IMR-90 (cell line): ENCODE measurements at regions not wholly inside any gene's neighbourhood (a gene's known extent, or its start where the extent isn't known, plus 50 kb on each side); places are given as distances from the start of the nearest gene placed in this dataset.

Experiments used
- BHLHE40 ChIP-seq: fragments of 150-350 bp; IDR thresholded peaks from 2 replicates; pipeline ENCODE4 v1.6.1; 2016; ENCODE audit warnings: mild to moderate bottlenecking, low read depth, low read length
- CEBPB ChIP-seq: IDR thresholded peaks from 2 replicates; pipeline ENCODE4 v1.6.1; 2012; ENCODE audit warnings: low read depth, low read length, improper control_type of control experiment
- CTCF ChIP-seq: conservative IDR thresholded peaks from 2 replicates; pipeline ENCODE4 v1.5.1; 2012; ENCODE audit warnings: mild to moderate bottlenecking, low read depth, low read length, improper control_type of control experiment
- ELK1 ChIP-seq: fragments of 150-350 bp; IDR thresholded peaks from 2 replicates; pipeline ENCODE4 v1.6.1; 2016; ENCODE audit warnings: low read depth, mild to moderate bottlenecking, low read length, moderate library complexity, borderline replicate concordance
- MXI1 ChIP-seq: IDR thresholded peaks from 2 replicates; pipeline ENCODE4 v1.6.1; 2012; ENCODE audit warnings: low read depth, mild to moderate bottlenecking, low read length, moderate library complexity, borderline replicate concordance
- NFE2L2 ChIP-seq: fragments of 150-350 bp; IDR thresholded peaks from 2 replicates; pipeline ENCODE4 v1.6.1; 2016; ENCODE audit warnings: low read depth, mild to moderate bottlenecking, low read length
- POLR2A ChIP-seq: IDR thresholded peaks from 2 replicates; pipeline ENCODE4 v1.6.1; 2012; ENCODE audit warnings: mild to moderate bottlenecking, low read depth, low read length
- RAD21 ChIP-seq: IDR thresholded peaks from 2 replicates; pipeline ENCODE4 v1.6.1; 2012; ENCODE audit warnings: low read length, improper control_type of control experiment
- RCOR1 ChIP-seq: IDR thresholded peaks from 2 replicates; pipeline ENCODE4 v1.6.1; 2012; ENCODE audit warnings: mild to moderate bottlenecking, low read length, improper control_type of control experiment; ENCODE audit not compliant: insufficient replicate concordance
- RFX5 ChIP-seq: IDR thresholded peaks from 2 replicates; pipeline ENCODE4 v1.8.0; 2012; ENCODE audit warnings: low read depth, mild to moderate bottlenecking, low read length, moderate library complexity
- SMC3 ChIP-seq: fragments of 150-350 bp; IDR thresholded peaks from 2 replicates; pipeline ENCODE4 v1.6.1; 2016; ENCODE audit warnings: low read depth, mild to moderate bottlenecking, antibody characterized with exemption, low read length, moderate library complexity
- TF ChIP-seq, protein P1 (sequence below): fragments of 150-350 bp; IDR thresholded peaks from 2 replicates; pipeline ENCODE4 v1.6.1; 2017; ENCODE audit warnings: mild to moderate bottlenecking, antibody characterized with exemption, low read length, low read depth

DNA sequence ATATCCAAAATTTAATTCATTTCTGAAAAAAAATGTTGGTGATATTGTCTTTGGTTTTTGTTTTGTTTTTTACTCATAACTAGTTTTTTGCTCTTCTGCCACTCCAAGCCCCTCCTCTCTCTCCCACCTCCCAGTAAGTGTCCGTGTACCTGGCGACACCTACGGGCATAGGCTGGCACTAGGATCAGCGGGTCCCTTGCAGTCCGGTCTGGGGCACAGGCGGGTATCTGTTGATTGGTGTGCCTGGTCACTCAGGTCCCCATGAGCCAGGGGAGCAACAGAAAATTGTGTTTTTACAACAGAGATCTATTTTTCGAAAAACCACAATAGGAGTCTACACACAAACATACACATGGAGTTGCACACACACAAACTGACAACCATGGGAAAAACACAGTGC, 104.8 kb downstream of the ZIC5 start:
- TF ChIP-seq RCOR1 (no peak), POLR2A (no peak), CTCF (no peak), BHLHE40 (no peak), CEBPB (no peak), SMC3 (no peak), MXI1 (no peak), RAD21 (no peak), RFX5 (no peak), ELK1 (no peak), NFE2L2 (no peak)
- TF ChIP-seq, protein P1, sequence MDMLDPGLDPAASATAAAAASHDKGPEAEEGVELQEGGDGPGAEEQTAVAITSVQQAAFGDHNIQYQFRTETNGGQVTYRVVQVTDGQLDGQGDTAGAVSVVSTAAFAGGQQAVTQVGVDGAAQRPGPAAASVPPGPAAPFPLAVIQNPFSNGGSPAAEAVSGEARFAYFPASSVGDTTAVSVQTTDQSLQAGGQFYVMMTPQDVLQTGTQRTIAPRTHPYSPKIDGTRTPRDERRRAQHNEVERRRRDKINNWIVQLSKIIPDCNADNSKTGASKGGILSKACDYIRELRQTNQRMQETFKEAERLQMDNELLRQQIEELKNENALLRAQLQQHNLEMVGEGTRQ, result no peak
